Panc1 (cell line): ENCODE measurements at regions not wholly inside any gene's neighbourhood (a gene's known extent, or its start where the extent isn't known, plus 50 kb on each side); places are given as distances from the start of the nearest gene placed in this dataset.

Experiments
- POLR2AphosphoS5 ChIP-seq: IDR thresholded peaks from 2 replicates; pipeline ENCODE4 v1.6.1; 2012; ENCODE audit warnings: mild to moderate bottlenecking, low read depth, low read length, moderate library complexity
- SIN3A ChIP-seq: IDR thresholded peaks from 2 replicates; pipeline ENCODE4 v1.6.1; 2012; ENCODE audit warnings: low read depth, mild to moderate bottlenecking, low read length, moderate library complexity, borderline replicate concordance; ENCODE audit not compliant: insufficient read depth
- TCF7L2 ChIP-seq: IDR thresholded peaks from 2 replicates; pipeline ENCODE4 v1.6.1; 2011; ENCODE audit warnings: mild to moderate bottlenecking, low read depth, low read length, inconsistent platforms
- TF ChIP-seq, protein P1 (sequence below): fragments of 450-650 bp; IDR thresholded peaks from 2 replicates; pipeline ENCODE4 v1.5.1; 2017; ENCODE audit warnings: mild to moderate bottlenecking
- TF ChIP-seq, protein P2 (sequence below), 2 experiments: IDR thresholded peaks; 2 replicates each; pipeline ENCODE4 v1.6.1; 2011 to 2012; ENCODE audit warnings: low read depth in 2 of 2, control low read depth in 1 of 2, low read length in 1 of 2, mild to moderate bottlenecking in 1 of 2, moderate library complexity in 1 of 2; ENCODE audit not compliant: insufficient read depth in 1 of 2

DNA sequence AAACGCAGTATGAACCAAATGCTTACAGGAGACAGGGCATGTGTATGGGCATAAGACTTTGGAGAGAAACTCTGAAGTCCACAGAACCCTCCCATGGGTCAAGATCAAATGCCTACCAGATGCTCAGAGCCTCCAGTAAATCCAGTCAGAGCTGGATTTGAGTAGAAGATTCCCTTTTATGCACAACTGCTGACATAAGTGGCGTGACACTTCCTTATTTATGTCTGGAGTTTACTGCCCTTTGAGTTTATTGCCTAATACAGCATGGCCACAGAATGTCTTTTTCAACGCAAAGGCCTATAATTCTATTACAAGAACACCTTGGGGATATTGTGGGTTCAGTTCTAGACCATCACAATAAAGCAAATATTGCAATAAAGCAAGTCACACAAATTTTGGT lies 220.0 kb upstream of the FOXQ1 start:
- TF ChIP-seq, protein P1, sequence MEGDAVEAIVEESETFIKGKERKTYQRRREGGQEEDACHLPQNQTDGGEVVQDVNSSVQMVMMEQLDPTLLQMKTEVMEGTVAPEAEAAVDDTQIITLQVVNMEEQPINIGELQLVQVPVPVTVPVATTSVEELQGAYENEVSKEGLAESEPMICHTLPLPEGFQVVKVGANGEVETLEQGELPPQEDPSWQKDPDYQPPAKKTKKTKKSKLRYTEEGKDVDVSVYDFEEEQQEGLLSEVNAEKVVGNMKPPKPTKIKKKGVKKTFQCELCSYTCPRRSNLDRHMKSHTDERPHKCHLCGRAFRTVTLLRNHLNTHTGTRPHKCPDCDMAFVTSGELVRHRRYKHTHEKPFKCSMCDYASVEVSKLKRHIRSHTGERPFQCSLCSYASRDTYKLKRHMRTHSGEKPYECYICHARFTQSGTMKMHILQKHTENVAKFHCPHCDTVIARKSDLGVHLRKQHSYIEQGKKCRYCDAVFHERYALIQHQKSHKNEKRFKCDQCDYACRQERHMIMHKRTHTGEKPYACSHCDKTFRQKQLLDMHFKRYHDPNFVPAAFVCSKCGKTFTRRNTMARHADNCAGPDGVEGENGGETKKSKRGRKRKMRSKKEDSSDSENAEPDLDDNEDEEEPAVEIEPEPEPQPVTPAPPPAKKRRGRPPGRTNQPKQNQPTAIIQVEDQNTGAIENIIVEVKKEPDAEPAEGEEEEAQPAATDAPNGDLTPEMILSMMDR = no peak
- TF ChIP-seq SIN3A (no peak), POLR2AphosphoS5 (no peak), TCF7L2 (no peak)
- TF ChIP-seq, protein P2, sequence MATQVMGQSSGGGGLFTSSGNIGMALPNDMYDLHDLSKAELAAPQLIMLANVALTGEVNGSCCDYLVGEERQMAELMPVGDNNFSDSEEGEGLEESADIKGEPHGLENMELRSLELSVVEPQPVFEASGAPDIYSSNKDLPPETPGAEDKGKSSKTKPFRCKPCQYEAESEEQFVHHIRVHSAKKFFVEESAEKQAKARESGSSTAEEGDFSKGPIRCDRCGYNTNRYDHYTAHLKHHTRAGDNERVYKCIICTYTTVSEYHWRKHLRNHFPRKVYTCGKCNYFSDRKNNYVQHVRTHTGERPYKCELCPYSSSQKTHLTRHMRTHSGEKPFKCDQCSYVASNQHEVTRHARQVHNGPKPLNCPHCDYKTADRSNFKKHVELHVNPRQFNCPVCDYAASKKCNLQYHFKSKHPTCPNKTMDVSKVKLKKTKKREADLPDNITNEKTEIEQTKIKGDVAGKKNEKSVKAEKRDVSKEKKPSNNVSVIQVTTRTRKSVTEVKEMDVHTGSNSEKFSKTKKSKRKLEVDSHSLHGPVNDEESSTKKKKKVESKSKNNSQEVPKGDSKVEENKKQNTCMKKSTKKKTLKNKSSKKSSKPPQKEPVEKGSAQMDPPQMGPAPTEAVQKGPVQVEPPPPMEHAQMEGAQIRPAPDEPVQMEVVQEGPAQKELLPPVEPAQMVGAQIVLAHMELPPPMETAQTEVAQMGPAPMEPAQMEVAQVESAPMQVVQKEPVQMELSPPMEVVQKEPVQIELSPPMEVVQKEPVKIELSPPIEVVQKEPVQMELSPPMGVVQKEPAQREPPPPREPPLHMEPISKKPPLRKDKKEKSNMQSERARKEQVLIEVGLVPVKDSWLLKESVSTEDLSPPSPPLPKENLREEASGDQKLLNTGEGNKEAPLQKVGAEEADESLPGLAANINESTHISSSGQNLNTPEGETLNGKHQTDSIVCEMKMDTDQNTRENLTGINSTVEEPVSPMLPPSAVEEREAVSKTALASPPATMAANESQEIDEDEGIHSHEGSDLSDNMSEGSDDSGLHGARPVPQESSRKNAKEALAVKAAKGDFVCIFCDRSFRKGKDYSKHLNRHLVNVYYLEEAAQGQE (IDR thresholded peaks at IDR 0.05; ENCODE audit: insufficient read depth in 1 of 2, low read depth in 2 of 2, low read length in 1 of 2) = no peak
